Inferior parietal cortex (tissue), 1 donor: ENCODE measurements at regions not wholly inside any gene's neighbourhood (a gene's known extent, or its start where the extent isn't known, plus 50 kb on each side); places are given as distances from the start of the nearest gene placed in this dataset.
A peak's percentile ranks its signal among the peaks of the same experiment; 100 is the strongest.

Source experiments
- DNase-seq: peaks from one replicate; pipeline ENCODE4 v3.0.0-alpha.2; 2016; ENCODE audit errors: extremely low spot score

DNA sequence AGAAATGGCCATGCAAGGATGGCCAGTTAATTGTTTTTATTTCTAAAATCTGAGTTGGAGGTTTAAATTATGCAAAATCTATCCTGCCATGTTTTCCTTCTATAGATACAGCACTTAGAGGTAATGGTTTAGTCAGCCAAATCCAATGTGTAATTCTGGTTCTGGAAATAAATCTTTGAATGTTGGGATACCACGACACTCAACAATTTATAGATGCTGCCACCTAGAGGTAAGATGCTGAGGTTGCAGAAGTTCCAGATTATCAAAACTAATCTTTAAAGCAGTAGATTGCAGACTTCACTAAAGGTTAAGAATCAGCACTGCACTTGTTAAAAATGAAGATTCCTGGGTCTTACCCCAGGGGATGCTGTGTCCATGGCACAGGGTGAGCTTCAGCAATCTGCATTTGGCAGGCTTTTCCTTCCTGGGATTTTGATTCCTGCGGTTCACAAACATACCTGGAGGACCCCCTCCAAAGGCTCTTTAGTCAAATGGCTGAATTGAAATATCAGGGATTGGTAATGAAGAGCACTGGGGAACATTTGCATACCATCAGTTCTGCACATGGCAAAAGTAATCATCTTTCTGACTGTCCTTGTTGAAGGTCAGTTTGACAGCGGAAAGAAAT lies 53.4 kb upstream of the ANO4 start:
- peak; percentile 77 for DNase-seq

DNA sequence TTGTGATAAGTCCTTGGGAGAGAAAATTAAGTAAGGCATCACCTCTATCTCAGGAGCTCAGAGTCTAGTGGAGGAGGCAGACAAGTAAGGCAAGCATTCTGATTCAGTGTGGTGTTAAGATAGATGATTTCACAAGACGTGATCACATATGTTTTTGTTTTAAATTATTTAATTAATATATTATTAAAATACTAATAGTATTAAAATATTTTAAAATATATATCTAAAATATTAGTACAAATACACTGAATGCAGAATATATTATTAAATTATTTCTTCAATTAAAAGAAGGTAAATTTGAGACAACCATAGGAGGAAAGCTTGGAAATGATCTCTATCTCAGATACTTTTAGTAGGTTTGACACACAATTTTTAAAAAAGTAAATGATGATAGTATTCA lies 51.5 kb upstream of the ANO4 start:
- no peak for DNase-seq
